WTC11 (cell line): ENCODE measurements at regions not wholly inside any gene's neighbourhood (a gene's known extent, or its start where the extent isn't known, plus 50 kb on each side); places are given as distances from the start of the nearest gene placed in this dataset.
"Not testable (repeated sequence)": the region's sequence is repeated elsewhere in the genome, so short reads cannot be mapped to it uniquely, and the experiment has no call there.

Experiments used
- ATF1 ChIP-seq: sonication (generic); formaldehyde crosslinking; IDR thresholded peaks from 2 replicates; pipeline ENCODE4 v1.8.1; 2023; ENCODE audit warnings: mild to moderate bottlenecking, moderate library complexity, missing genetic modification reagents
- ESRRA ChIP-seq: sonication (generic); formaldehyde crosslinking; IDR thresholded peaks from 2 replicates; pipeline ENCODE4 v1.8.1; 2022; ENCODE audit warnings: mild to moderate bottlenecking, missing genetic modification reagents, borderline replicate concordance
- FOXJ3 ChIP-seq: sonication (generic); formaldehyde crosslinking; IDR thresholded peaks from 2 replicates; pipeline ENCODE4 v1.9.0; 2021; ENCODE audit warnings: missing genetic modification reagents, mild to moderate bottlenecking, borderline replicate concordance
- NFE2L1 ChIP-seq: sonication (generic); formaldehyde crosslinking; IDR thresholded peaks from 2 replicates; pipeline ENCODE4 v1.8.1; 2023; ENCODE audit warnings: missing genetic modification reagents
- NFYB ChIP-seq: sonication (generic); formaldehyde crosslinking; conservative IDR thresholded peaks from 2 replicates; pipeline ENCODE4 v1.8.0; 2022; ENCODE audit warnings: low read depth, missing genetic modification reagents
- NR3C1 ChIP-seq: sonication (generic); formaldehyde crosslinking; conservative IDR thresholded peaks from 2 replicates; pipeline ENCODE4 v1.8.1; 2023; ENCODE audit warnings: low read depth, mild to moderate bottlenecking, missing genetic modification reagents
- TF ChIP-seq, protein P1 (sequence below): fragments of 200-600 bp; IDR thresholded peaks from 2 replicates; pipeline ENCODE4 v1.8.0; 2022; ENCODE audit warnings: antibody characterized with exemption
- TF ChIP-seq, protein P2 (sequence below): sonication (generic); formaldehyde crosslinking; IDR thresholded peaks from 2 replicates; pipeline ENCODE4 v1.8.0; 2022; ENCODE audit warnings: mild to moderate bottlenecking, missing genetic modification reagents
- TF ChIP-seq, protein P3 (sequence below): sonication (generic); formaldehyde crosslinking; conservative IDR thresholded peaks from 2 replicates; pipeline ENCODE4 v1.8.1; 2022; ENCODE audit warnings: mild to moderate bottlenecking, missing genetic modification reagents
- TF ChIP-seq, protein P4 (sequence below): sonication (generic); formaldehyde crosslinking; IDR thresholded peaks from 2 replicates; pipeline ENCODE4 v1.8.1; 2023; ENCODE audit warnings: mild to moderate bottlenecking, missing genetic modification reagents, moderate library complexity

DNA sequence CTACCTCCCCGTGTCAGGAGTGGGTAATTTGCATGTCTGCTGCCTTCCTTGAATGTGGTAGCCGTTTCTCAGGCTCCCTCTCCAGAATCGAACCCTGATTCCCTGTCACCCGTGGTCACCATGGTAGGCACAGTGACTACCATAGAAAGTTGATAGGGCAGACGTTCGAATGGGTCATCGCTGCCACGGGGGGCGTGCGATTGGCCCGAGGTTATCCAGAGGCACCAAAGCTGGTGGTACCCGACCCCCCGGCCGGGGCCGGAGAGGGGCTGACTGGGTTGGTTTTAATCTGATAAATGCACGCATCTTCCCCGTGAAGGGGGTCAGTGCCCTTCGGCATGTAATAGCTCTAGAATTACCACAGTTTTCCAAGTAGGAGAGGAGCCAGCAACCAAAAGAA, 770.0 kb upstream of the DEFB115 start:
- TF ChIP-seq NR3C1, ATF1, NFE2L1, FOXJ3, NFYB, ESRRA (CRISPR knock-in tag): not testable (repeated sequence)
- TF ChIP-seq, protein P1, sequence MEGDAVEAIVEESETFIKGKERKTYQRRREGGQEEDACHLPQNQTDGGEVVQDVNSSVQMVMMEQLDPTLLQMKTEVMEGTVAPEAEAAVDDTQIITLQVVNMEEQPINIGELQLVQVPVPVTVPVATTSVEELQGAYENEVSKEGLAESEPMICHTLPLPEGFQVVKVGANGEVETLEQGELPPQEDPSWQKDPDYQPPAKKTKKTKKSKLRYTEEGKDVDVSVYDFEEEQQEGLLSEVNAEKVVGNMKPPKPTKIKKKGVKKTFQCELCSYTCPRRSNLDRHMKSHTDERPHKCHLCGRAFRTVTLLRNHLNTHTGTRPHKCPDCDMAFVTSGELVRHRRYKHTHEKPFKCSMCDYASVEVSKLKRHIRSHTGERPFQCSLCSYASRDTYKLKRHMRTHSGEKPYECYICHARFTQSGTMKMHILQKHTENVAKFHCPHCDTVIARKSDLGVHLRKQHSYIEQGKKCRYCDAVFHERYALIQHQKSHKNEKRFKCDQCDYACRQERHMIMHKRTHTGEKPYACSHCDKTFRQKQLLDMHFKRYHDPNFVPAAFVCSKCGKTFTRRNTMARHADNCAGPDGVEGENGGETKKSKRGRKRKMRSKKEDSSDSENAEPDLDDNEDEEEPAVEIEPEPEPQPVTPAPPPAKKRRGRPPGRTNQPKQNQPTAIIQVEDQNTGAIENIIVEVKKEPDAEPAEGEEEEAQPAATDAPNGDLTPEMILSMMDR: not testable (repeated sequence)
- TF ChIP-seq, protein P2, sequence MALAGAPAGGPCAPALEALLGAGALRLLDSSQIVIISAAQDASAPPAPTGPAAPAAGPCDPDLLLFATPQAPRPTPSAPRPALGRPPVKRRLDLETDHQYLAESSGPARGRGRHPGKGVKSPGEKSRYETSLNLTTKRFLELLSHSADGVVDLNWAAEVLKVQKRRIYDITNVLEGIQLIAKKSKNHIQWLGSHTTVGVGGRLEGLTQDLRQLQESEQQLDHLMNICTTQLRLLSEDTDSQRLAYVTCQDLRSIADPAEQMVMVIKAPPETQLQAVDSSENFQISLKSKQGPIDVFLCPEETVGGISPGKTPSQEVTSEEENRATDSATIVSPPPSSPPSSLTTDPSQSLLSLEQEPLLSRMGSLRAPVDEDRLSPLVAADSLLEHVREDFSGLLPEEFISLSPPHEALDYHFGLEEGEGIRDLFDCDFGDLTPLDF (CRISPR knock-in tag): not testable (repeated sequence)
- TF ChIP-seq, protein P3, sequence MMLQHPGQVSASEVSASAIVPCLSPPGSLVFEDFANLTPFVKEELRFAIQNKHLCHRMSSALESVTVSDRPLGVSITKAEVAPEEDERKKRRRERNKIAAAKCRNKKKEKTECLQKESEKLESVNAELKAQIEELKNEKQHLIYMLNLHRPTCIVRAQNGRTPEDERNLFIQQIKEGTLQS (CRISPR knock-in tag): not testable (repeated sequence)
- TF ChIP-seq, protein P4, sequence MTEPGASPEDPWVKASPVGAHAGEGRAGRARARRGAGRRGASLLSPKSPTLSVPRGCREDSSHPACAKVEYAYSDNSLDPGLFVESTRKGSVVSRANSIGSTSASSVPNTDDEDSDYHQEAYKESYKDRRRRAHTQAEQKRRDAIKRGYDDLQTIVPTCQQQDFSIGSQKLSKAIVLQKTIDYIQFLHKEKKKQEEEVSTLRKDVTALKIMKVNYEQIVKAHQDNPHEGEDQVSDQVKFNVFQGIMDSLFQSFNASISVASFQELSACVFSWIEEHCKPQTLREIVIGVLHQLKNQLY (CRISPR knock-in tag): not testable (repeated sequence)
